ENCODE measurements at regions not wholly inside any gene's neighbourhood (a gene's known extent, or its start where the extent isn't known, plus 50 kb on each side); places are given as distances from the start of the nearest gene placed in this dataset.
A peak's percentile ranks its signal among the peaks of the same experiment; 100 is the strongest.

DNA sequence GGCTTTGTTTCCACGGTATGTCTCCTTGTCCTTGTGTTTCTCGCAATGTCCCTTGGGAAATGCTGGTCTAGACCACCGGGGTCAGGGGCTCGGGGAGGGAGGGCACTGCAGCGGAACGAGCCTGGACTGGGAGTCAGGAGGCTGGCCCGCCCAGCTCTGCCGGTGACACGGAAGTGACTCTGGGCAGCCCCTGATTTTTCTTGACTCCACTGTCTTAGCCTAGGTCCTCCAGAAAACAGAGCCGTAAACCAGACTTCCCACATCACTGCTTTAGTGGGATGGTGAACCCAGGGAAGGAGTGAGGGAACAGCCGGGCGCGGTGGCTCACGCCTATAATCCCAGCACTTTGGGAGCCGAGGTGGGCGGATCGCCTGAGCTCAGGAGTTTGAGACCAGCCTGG is 144.2 kb downstream of the ASB1 start:
- no peak for DNase-seq (ENCODE audit: low spot score, unreplicated experiment)

DNA sequence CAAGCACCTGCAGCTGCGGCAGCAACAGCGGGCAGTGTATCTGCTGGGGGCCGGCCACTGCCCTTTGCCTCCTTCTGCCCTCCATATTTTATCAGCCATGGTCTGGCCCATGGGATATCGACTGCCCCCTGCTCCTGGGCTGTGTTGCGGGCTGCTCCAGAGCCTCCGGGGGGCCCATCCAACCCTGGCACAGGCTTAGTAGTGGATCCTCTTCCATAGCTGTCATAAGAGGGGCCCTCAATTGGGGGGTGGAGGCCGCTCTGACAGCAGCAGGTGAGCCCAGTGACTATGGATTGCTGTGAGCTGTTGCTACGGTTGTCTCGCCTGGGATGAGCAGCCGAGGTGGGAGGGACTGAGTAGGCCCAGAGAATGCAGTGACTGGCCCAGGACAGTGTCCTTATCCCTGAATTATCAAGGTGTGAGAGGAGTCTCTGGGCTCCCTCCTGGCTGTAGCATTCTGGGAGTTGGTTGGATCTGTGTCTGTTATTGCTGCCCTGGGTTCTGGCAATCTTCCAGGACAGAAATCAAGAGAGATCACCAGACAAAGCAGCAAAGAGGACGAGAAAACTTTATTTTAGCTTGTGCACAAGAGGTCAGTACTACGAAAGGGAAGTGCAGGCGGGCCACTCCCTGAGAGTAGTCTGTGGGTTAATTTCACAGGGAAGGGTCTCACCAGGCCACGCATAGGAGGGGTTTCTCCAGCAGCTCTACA is 145.1 kb downstream of the ASB1 start:
- TF ChIP-seq, protein P1, sequence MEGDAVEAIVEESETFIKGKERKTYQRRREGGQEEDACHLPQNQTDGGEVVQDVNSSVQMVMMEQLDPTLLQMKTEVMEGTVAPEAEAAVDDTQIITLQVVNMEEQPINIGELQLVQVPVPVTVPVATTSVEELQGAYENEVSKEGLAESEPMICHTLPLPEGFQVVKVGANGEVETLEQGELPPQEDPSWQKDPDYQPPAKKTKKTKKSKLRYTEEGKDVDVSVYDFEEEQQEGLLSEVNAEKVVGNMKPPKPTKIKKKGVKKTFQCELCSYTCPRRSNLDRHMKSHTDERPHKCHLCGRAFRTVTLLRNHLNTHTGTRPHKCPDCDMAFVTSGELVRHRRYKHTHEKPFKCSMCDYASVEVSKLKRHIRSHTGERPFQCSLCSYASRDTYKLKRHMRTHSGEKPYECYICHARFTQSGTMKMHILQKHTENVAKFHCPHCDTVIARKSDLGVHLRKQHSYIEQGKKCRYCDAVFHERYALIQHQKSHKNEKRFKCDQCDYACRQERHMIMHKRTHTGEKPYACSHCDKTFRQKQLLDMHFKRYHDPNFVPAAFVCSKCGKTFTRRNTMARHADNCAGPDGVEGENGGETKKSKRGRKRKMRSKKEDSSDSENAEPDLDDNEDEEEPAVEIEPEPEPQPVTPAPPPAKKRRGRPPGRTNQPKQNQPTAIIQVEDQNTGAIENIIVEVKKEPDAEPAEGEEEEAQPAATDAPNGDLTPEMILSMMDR (IDR thresholded peaks at IDR 0.05; ENCODE audit: unreplicated experiment) = no peak
- no peaks in the 10 kb centered on the region for H3K4me1 Mint-ChIP-seq (ENCODE audit: low read depth)
- H3K9me3 Mint-ChIP-seq (ENCODE audit: low read depth) = no peaks in the 10 kb centered on the region
- no peak overlapping the region for H3K27ac Mint-ChIP-seq
- H3K27me3 Mint-ChIP-seq = peaks cover 5% of the 10 kb centered on the region
- H3K4me3 Mint-ChIP-seq (ENCODE audit: low read depth) = no peak overlapping the region
- H3K36me3 Mint-ChIP-seq (ENCODE audit: insufficient read depth) = no peaks in the 10 kb centered on the region
- no peak for DNase-seq (ENCODE audit: low spot score, unreplicated experiment)

More for the DNA sequence above, 144.2 kb downstream of the ASB1 start:
- peaks cover 5% of the 10 kb centered on the region for H3K27me3 Mint-ChIP-seq
- H3K36me3 Mint-ChIP-seq (ENCODE audit: insufficient read depth) = no peaks in the 10 kb centered on the region
- no peak overlapping the region for H3K4me3 Mint-ChIP-seq (ENCODE audit: low read depth)
- TF ChIP-seq, protein P1 (IDR thresholded peaks at IDR 0.05; ENCODE audit: unreplicated experiment) = no peak
- H3K27ac Mint-ChIP-seq = no peak overlapping the region
- no peaks in the 10 kb centered on the region for H3K4me1 Mint-ChIP-seq (ENCODE audit: low read depth)
- H3K9me3 Mint-ChIP-seq (ENCODE audit: low read depth) = no peaks in the 10 kb centered on the region

DNA sequence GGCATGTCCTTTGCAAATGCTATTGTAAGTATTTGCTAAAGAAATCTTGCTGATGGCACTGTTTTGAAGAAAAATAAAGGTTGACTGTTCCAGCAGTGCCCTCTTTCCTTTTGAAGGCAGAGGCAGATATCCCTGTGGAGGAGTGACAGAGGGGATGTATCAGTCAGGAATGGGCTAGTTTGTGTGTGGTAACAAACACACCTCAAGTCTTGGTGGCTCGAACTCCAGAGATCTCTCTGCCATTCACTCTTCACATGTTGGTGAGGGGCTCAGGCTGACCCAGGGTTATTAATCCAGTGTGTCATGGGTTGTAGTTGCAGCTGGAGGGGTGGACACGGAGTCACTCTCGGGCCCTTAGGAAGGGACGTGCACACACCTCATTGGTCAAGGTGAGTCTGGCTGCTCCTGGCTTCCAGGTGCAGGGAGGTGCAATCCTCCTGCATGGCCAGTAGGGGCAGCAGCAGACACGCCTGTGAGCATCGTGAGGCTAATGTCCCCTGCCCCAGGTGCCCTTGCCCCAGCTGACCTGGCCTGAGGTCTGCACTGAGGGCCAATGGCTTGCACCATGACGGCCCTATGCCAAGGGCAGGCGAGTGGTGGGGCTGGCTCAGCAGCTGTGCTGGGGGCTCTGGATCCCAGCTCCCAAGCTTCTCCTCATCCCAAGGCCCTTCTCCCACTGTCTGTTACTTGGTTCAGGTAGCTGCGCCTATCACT is 146.5 kb downstream of the ASB1 start:
- H3K9me3 Mint-ChIP-seq (ENCODE audit: low read depth) = no peaks in the 10 kb centered on the region
- no peak overlapping the region for H3K27ac Mint-ChIP-seq
- H3K36me3 Mint-ChIP-seq (ENCODE audit: insufficient read depth) = no peaks in the 10 kb centered on the region
- peaks cover 5% of the 10 kb centered on the region for H3K27me3 Mint-ChIP-seq
- TF ChIP-seq, protein P1 (IDR thresholded peaks at IDR 0.05; ENCODE audit: unreplicated experiment) = peak; percentile 64
- DNase-seq (ENCODE audit: low spot score, unreplicated experiment) = no peak
- no peaks in the 10 kb centered on the region for H3K4me1 Mint-ChIP-seq (ENCODE audit: low read depth)
- H3K4me3 Mint-ChIP-seq (ENCODE audit: low read depth) = no peak overlapping the region

DNA sequence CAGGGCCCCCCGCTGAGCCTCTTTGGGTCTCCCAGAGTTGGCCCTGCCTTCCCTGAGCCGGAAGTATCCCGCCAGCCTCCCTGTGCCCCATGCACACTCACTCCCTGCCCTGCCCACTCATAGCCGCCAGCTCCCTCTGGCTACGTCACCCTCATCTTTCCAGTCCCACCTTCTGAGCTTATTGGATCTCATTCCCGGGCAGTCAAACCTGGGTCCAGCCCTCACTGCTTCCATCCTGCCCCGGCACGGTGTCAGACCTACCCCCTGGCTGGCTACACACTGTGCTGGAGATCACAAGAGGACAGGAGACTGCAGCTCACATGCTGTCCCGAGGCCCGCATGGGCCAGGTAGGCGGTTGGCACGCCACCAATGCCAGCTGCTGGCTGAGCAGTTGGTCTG is 147.2 kb downstream of the ASB1 start:
- Mint-ChIP-seq H3K36me3 (ENCODE audit: insufficient read depth) (no peaks in the 10 kb centered on the region), H3K4me1 (ENCODE audit: low read depth) (no peaks in the 10 kb centered on the region), H3K4me3 (ENCODE audit: low read depth) (no peak overlapping the region), H3K27ac (no peak overlapping the region), H3K9me3 (ENCODE audit: low read depth) (no peaks in the 10 kb centered on the region), H3K27me3 (peaks cover 5% of the 10 kb centered on the region)
- DNase-seq (ENCODE audit: low spot score, unreplicated experiment) = no peak
- TF ChIP-seq, protein P1 (IDR thresholded peaks at IDR 0.05; ENCODE audit: unreplicated experiment) = no peak

DNA sequence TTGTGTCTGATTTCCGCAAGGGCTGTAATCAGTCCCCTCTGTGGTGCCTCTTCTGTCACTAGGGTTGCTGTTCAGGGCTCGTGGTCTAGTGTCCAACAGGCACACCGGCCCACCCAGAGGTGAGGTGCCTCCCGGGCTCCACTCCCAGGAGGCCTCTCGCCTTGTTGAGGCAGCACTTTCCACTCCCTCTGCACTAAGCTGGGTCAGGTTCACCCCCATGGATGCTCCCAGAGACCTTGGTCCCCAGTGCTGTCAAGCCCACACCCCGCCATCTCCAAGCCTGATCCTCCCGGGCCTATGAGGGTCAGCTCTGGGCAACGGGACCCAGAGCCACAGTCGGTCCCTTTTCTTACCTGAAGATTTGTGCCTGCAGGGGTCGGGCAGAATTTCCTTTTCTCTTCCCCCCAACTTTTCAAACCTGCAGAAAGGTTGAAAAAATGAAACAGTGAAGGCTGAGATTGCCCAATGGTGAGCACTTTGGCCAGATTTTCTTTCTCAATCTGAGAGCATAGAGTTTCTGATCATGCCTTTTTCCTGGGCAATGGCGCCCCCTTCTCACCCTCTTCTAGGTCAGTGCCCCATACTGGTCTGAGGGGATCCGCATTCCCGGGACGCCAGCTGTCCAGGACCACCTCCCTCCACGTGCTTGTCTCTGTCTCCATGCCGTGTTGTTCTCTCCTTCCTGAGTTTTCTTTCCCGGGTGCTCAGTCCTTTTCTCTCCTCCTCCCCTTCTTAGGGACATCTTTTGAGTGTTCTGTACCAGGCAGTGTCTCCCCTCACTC is 148.0 kb downstream of the ASB1 start:
- no peak for DNase-seq (ENCODE audit: low spot score, unreplicated experiment)
- Mint-ChIP-seq H3K27me3 (peaks cover 10% of the 10 kb centered on the region), H3K36me3 (ENCODE audit: insufficient read depth) (no peaks in the 10 kb centered on the region), H3K9me3 (ENCODE audit: low read depth) (no peaks in the 10 kb centered on the region), H3K4me3 (ENCODE audit: low read depth) (no peak overlapping the region), H3K27ac (no peak overlapping the region), H3K4me1 (ENCODE audit: low read depth) (no peaks in the 10 kb centered on the region)
- TF ChIP-seq, protein P1 (IDR thresholded peaks at IDR 0.05; ENCODE audit: unreplicated experiment) = no peak
